Hepatocyte (in vitro differentiated cells): ENCODE measurements at regions not wholly inside any gene's neighbourhood (a gene's known extent, or its start where the extent isn't known, plus 50 kb on each side); places are given as distances from the start of the nearest gene placed in this dataset.

Experiments used
- CTCF ChIP-seq: fragments of 200-600 bp; sonication (generic); IDR thresholded peaks from 2 replicates; pipeline ENCODE4 v1.5.1; 2016; ENCODE audit warnings: antibody characterized with exemption, mild to moderate bottlenecking; ENCODE audit not compliant: poor library complexity
- EZH2 ChIP-seq: fragments of 200-600 bp; sonication (generic); IDR thresholded peaks from 2 replicates; pipeline ENCODE4 v1.6.1; 2016; ENCODE audit warnings: antibody characterized with exemption, mild to moderate bottlenecking, borderline replicate concordance

GRCh38 chr12:76237086-76237701 lies 111.0 kb downstream of the BBS10 start:
- no peak for TF ChIP-seq CTCF
- TF ChIP-seq EZH2, result no peak
